ENCODE measurements at regions not wholly inside any gene's neighbourhood (a gene's known extent, or its start where the extent isn't known, plus 50 kb on each side); places are given as distances from the start of the nearest gene placed in this dataset.

GRCh38 chr20:23215344-23215995 is 129.3 kb upstream of the CD93 start:
- dilution Hi-C loops (cut with MboI; ENCODE audit: extremely low pct_ligation_motif_present, low sequenced_read_pairs), result no loop called here
- no peaks in the 10 kb centered on the region for H3K79me2 ChIP-seq (ENCODE audit: control insufficient read depth, insufficient read depth, low read length)
- no peaks in the 10 kb centered on the region for H3K4me1 ChIP-seq (ENCODE audit: control insufficient read depth, extremely low read depth, insufficient read depth, low read length)
- H3K27me3 ChIP-seq (ENCODE audit: control insufficient read depth, extremely low read depth, insufficient read depth, low read length), result no peaks in the 10 kb centered on the region
- no peaks in the 10 kb centered on the region for H3K9me3 ChIP-seq (ENCODE audit: control insufficient read depth, low read depth, low read length)
- H3K27ac ChIP-seq (ENCODE audit: control insufficient read depth, insufficient read depth, low read length), result no peak overlapping the region
- H3K4me3 ChIP-seq (ENCODE audit: control insufficient read depth in 2 of 3, extremely low read depth in 1 of 3, insufficient read depth in 2 of 3, low read depth in 1 of 3, low read length in 3 of 3), result no peak overlapping the region
- H2AFZ ChIP-seq (ENCODE audit: control insufficient read depth, low read length), result no peak overlapping the region
- FAIRE-seq (no peak), DNase-seq (ENCODE audit: low read depth, low spot score) (no peak)
- TF ChIP-seq EZH2 (IDR thresholded peaks at IDR 0.05; ENCODE audit: low read length) (no peak), CTCF (optimal IDR thresholded peaks at IDR 0.05 in 1 of 3, IDR thresholded peaks at IDR 0.05 in 1 of 3, conservative IDR thresholded peaks at IDR 0.05 in 1 of 3; ENCODE audit: extremely low read depth in 1 of 3, insufficient read depth in 2 of 3, low read length in 3 of 3) (no peak)
- no peaks in the 10 kb centered on the region for H3K36me3 ChIP-seq (ENCODE audit: control insufficient read depth in 2 of 2, extremely low read depth in 1 of 2, insufficient read depth in 2 of 2, low read length in 2 of 2)
- no peaks in the 10 kb centered on the region for H3K9me1 ChIP-seq (ENCODE audit: control insufficient read depth, extremely low read depth, insufficient read depth, low read length)
- no peak overlapping the region for H3K9ac ChIP-seq (ENCODE audit: control insufficient read depth, extremely low read depth, insufficient read depth, low read length)
- no peaks in the 10 kb centered on the region for H4K20me1 ChIP-seq (ENCODE audit: control insufficient read depth, extremely low read depth, insufficient read depth, low read length)
- no peak overlapping the region for H3K4me2 ChIP-seq (ENCODE audit: control insufficient read depth, extremely low read depth, insufficient read depth, low read depth, low read length)

GRCh38 chr20:23214903-23215302 is 128.8 kb upstream of the CD93 start:
- no peaks in the 10 kb centered on the region for H3K36me3 ChIP-seq (ENCODE audit: control insufficient read depth in 2 of 2, extremely low read depth in 1 of 2, insufficient read depth in 2 of 2, low read length in 2 of 2)
- no peak overlapping the region for H3K9ac ChIP-seq (ENCODE audit: control insufficient read depth, extremely low read depth, insufficient read depth, low read length)
- dilution Hi-C loops (cut with MboI; ENCODE audit: extremely low pct_ligation_motif_present, low sequenced_read_pairs), result no loop called here
- H3K4me3 ChIP-seq (ENCODE audit: control insufficient read depth in 2 of 3, extremely low read depth in 1 of 3, insufficient read depth in 2 of 3, low read depth in 1 of 3, low read length in 3 of 3), result no peak overlapping the region
- no peak overlapping the region for H3K4me2 ChIP-seq (ENCODE audit: control insufficient read depth, extremely low read depth, insufficient read depth, low read depth, low read length)
- no peaks in the 10 kb centered on the region for H3K27me3 ChIP-seq (ENCODE audit: control insufficient read depth, extremely low read depth, insufficient read depth, low read length)
- H2AFZ ChIP-seq (ENCODE audit: control insufficient read depth, low read length), result no peak overlapping the region
- FAIRE-seq (no peak), DNase-seq (ENCODE audit: low read depth, low spot score) (no peak)
- no peaks in the 10 kb centered on the region for H3K9me3 ChIP-seq (ENCODE audit: control insufficient read depth, low read depth, low read length)
- no peaks in the 10 kb centered on the region for H3K9me1 ChIP-seq (ENCODE audit: control insufficient read depth, extremely low read depth, insufficient read depth, low read length)
- H3K79me2 ChIP-seq (ENCODE audit: control insufficient read depth, insufficient read depth, low read length), result no peaks in the 10 kb centered on the region
- H4K20me1 ChIP-seq (ENCODE audit: control insufficient read depth, extremely low read depth, insufficient read depth, low read length), result no peaks in the 10 kb centered on the region
- no peaks in the 10 kb centered on the region for H3K4me1 ChIP-seq (ENCODE audit: control insufficient read depth, extremely low read depth, insufficient read depth, low read length)
- H3K27ac ChIP-seq (ENCODE audit: control insufficient read depth, insufficient read depth, low read length), result no peak overlapping the region
- TF ChIP-seq CTCF (optimal IDR thresholded peaks at IDR 0.05 in 1 of 3, IDR thresholded peaks at IDR 0.05 in 1 of 3, conservative IDR thresholded peaks at IDR 0.05 in 1 of 3; ENCODE audit: extremely low read depth in 1 of 3, insufficient read depth in 2 of 3, low read length in 3 of 3), result no peak
- no peak for TF ChIP-seq EZH2 (IDR thresholded peaks at IDR 0.05; ENCODE audit: low read length)

Data from keratinocyte (primary cell).